Endothelial cell of umbilical vein (primary cell): ENCODE measurements at regions not wholly inside any gene's neighbourhood (a gene's known extent, or its start where the extent isn't known, plus 50 kb on each side); places are given as distances from the start of the nearest gene placed in this dataset.

Source experiments
- CTCF ChIP-seq, 2 donors: IDR thresholded peaks; 1 replicate in 1 of 2; 2 replicates in 1 of 2; pipeline ENCODE4 v1.5.1; 2011; ENCODE audit warnings: low read length in 2 of 2, mild to moderate bottlenecking in 2 of 2, moderate library complexity in 2 of 2, control low read depth in 1 of 2, inconsistent platforms in 1 of 2, low read depth in 1 of 2; ENCODE audit not compliant: insufficient read depth in 1 of 2; ENCODE audit errors: extremely low read depth in 1 of 2
- EZH2 ChIP-seq: IDR thresholded peaks from 2 replicates; pipeline ENCODE4 v1.6.1; 2012; ENCODE audit warnings: borderline replicate concordance, low read depth, mild to moderate bottlenecking, moderate library complexity, low read length, inconsistent platforms; ENCODE audit not compliant: severe bottlenecking
- MYC ChIP-seq: IDR thresholded peaks from one replicate; pipeline ENCODE4 v1.6.1; 2011; ENCODE audit warnings: mild to moderate bottlenecking, low read depth, low read length

GRCh38 chr3:63202529-63202928 is 75.6 kb upstream of the SYNPR start:
- TF ChIP-seq EZH2 (no peak), MYC (no peak), CTCF (IDR thresholded peaks at IDR 0.05; ENCODE audit: extremely low read depth in 1 of 2, insufficient read depth in 1 of 2, low read depth in 1 of 2, low read length in 2 of 2) (no peak)
